ENCODE measurements at regions not wholly inside any gene's neighbourhood (a gene's known extent, or its start where the extent isn't known, plus 50 kb on each side); places are given as distances from the start of the nearest gene placed in this dataset.

GRCh38 chr2:177325554-177325953, 61.0 kb upstream of the NFE2L2 start:
- H3K36me3 ChIP-seq (ENCODE audit: control insufficient read depth, insufficient read depth, low read length), result no peaks in the 10 kb centered on the region
- H3K4me1 Mint-ChIP-seq, result peaks cover 10% of the 10 kb centered on the region
- H3K4me1 ChIP-seq (ENCODE audit: control insufficient read depth, insufficient read depth, low read length), result no peaks in the 10 kb centered on the region
- H3K4me3 ChIP-seq (ENCODE audit: low read length), result no peak overlapping the region
- H3K27ac Mint-ChIP-seq, result no peak overlapping the region
- WGBS, 2 experiments (ENCODE audit: insufficient coverage in 1 of 2, insufficient read length in 1 of 2), result 100% methylated on average over 1 of the region's 1 CpG; no CpG with 5 or more reads in 1 of the 2 experiments
- DNase-seq, result no peak
- no peaks in the 10 kb centered on the region for H3K27me3 ChIP-seq (ENCODE audit: control insufficient read depth, insufficient read depth, low read length, poor library complexity, severe bottlenecking)
- TF ChIP-seq CTCF (conservative IDR thresholded peaks at IDR 0.05), result no peak
- no peaks in the 10 kb centered on the region for H3K27me3 Mint-ChIP-seq (ENCODE audit: insufficient read depth)
- H3K9me3 Mint-ChIP-seq, result no peaks in the 10 kb centered on the region
- H3K9me3 ChIP-seq (ENCODE audit: control insufficient read depth, low read length), result no peaks in the 10 kb centered on the region
- H3K36me3 Mint-ChIP-seq (ENCODE audit: low read depth), result peaks cover 6% of the 10 kb centered on the region
- no peak overlapping the region for H3K4me3 Mint-ChIP-seq
- no peak overlapping the region for H3K9ac ChIP-seq (ENCODE audit: extremely low read depth, low read length, poor library complexity, severe bottlenecking)
- no peak overlapping the region for H3K27ac ChIP-seq (ENCODE audit: low read depth, low read length)

DNA sequence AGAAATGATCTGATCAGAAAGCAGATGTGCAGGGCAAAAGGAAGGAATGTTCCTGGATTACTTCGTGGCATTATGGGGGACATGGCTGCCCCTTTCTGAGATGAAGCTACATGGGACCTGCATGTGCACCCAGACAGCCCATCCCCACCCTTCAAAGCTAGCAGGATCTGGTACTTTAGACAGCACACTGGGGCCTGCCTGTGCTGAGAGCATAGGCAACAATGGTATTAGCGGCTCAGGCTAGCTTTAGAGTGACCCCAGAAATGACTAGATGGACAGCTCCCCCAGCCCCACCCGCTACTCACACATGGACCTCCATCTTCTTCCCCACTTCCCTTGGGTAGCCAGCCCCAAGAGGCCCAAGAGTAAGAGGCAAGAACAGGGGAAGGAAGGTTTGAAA, 61.5 kb upstream of the NFE2L2 start:
- H3K27ac ChIP-seq (ENCODE audit: low read depth, low read length), result no peak overlapping the region
- no peak overlapping the region for H3K4me3 ChIP-seq (ENCODE audit: low read length)
- H3K4me1 ChIP-seq (ENCODE audit: control insufficient read depth, insufficient read depth, low read length), result no peaks in the 10 kb centered on the region
- H3K27me3 Mint-ChIP-seq (ENCODE audit: insufficient read depth), result no peaks in the 10 kb centered on the region
- H3K36me3 ChIP-seq (ENCODE audit: control insufficient read depth, insufficient read depth, low read length), result no peaks in the 10 kb centered on the region
- H3K9ac ChIP-seq (ENCODE audit: extremely low read depth, low read length, poor library complexity, severe bottlenecking), result no peak overlapping the region
- H3K4me1 Mint-ChIP-seq, result peaks cover 10% of the 10 kb centered on the region
- H3K27me3 ChIP-seq (ENCODE audit: control insufficient read depth, insufficient read depth, low read length, poor library complexity, severe bottlenecking), result no peaks in the 10 kb centered on the region
- no peak overlapping the region for H3K27ac Mint-ChIP-seq
- peaks cover 5% of the 10 kb centered on the region for H3K36me3 Mint-ChIP-seq (ENCODE audit: low read depth)
- H3K9me3 Mint-ChIP-seq, result no peaks in the 10 kb centered on the region
- H3K9me3 ChIP-seq (ENCODE audit: control insufficient read depth, low read length), result no peaks in the 10 kb centered on the region
- DNase-seq, result no peak
- WGBS, 2 experiments (ENCODE audit: insufficient coverage in 1 of 2, insufficient read length in 1 of 2), result 94 to 100% methylated on average over 1 to 3 of the region's 3 CpGs
- no peak overlapping the region for H3K4me3 Mint-ChIP-seq
- TF ChIP-seq CTCF (conservative IDR thresholded peaks at IDR 0.05), result no peak

DNA sequence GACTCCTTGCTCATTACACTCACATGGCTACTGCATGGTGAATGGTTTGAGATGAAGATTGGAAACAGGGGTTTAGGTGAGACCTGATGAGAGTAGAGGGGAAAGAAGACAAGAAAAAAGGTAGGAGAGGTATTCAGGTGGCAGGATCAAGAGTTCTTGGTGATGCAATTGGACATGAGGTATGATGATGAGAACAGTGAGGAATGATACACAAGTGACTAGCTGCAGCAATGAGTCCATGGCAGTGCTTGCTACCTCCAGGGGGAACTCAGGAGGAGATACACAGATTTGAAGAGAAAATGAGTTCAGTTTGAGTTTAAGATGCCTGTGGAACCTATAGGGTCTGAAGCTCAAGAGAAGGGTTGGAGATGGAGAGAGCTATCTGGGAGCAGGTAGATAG, 62.1 kb upstream of the NFE2L2 start:
- no peaks in the 10 kb centered on the region for H3K9me3 Mint-ChIP-seq
- DNase-seq, result no peak
- no peaks in the 10 kb centered on the region for H3K4me1 ChIP-seq (ENCODE audit: control insufficient read depth, insufficient read depth, low read length)
- no peak for TF ChIP-seq CTCF (conservative IDR thresholded peaks at IDR 0.05)
- no peaks in the 10 kb centered on the region for H3K27me3 ChIP-seq (ENCODE audit: control insufficient read depth, insufficient read depth, low read length, poor library complexity, severe bottlenecking)
- H3K27ac Mint-ChIP-seq, result no peak overlapping the region
- H3K36me3 Mint-ChIP-seq (ENCODE audit: low read depth), result peaks cover 4% of the 10 kb centered on the region
- no peak overlapping the region for H3K27ac ChIP-seq (ENCODE audit: low read depth, low read length)
- H3K9ac ChIP-seq (ENCODE audit: extremely low read depth, low read length, poor library complexity, severe bottlenecking), result no peak overlapping the region
- no peak overlapping the region for H3K4me3 Mint-ChIP-seq
- no peaks in the 10 kb centered on the region for H3K36me3 ChIP-seq (ENCODE audit: control insufficient read depth, insufficient read depth, low read length)
- no peaks in the 10 kb centered on the region for H3K9me3 ChIP-seq (ENCODE audit: control insufficient read depth, low read length)
- H3K4me1 Mint-ChIP-seq, result peaks cover 10% of the 10 kb centered on the region
- H3K27me3 Mint-ChIP-seq (ENCODE audit: insufficient read depth), result no peaks in the 10 kb centered on the region
- H3K4me3 ChIP-seq (ENCODE audit: low read length), result no peak overlapping the region
